ENCODE measurements at regions not wholly inside any gene's neighbourhood (a gene's known extent, or its start where the extent isn't known, plus 50 kb on each side); places are given as distances from the start of the nearest gene placed in this dataset.

GRCh38 chr12:124105546-124105945, 132.5 kb downstream of the ZNF664 start:
- H3K4me3 Mint-ChIP-seq = no peak overlapping the region
- peaks cover 11% of the 10 kb centered on the region for H3K9me3 Mint-ChIP-seq
- H3K36me3 Mint-ChIP-seq (ENCODE audit: low read depth) = peaks cover 7% of the 10 kb centered on the region
- H3K27ac Mint-ChIP-seq (ENCODE audit: unreplicated experiment) = no peak overlapping the region
- H3K27me3 Mint-ChIP-seq (ENCODE audit: low read depth) = no peaks in the 10 kb centered on the region
- peaks cover 16% of the 10 kb centered on the region for H3K4me1 Mint-ChIP-seq
- TF ChIP-seq CTCF (conservative IDR thresholded peaks at IDR 0.05) = no peak
- no peak for DNase-seq (ENCODE audit: low read depth, low spot score)

- H3K9me3 Mint-ChIP-seq = peaks cover 14% of the 10 kb centered on the region
- no peak overlapping the region for H3K4me3 Mint-ChIP-seq
- peak overlapping the region; percentile 83 for H3K27ac Mint-ChIP-seq (ENCODE audit: unreplicated experiment)
- no peak for TF ChIP-seq CTCF (conservative IDR thresholded peaks at IDR 0.05)
- no peaks in the 10 kb centered on the region for H3K27me3 Mint-ChIP-seq (ENCODE audit: low read depth)
- H3K4me1 Mint-ChIP-seq = peaks cover 14% of the 10 kb centered on the region
- peaks cover 7% of the 10 kb centered on the region for H3K36me3 Mint-ChIP-seq (ENCODE audit: low read depth)
- DNase-seq (ENCODE audit: low read depth, low spot score) = no peak
Observed at GRCh38 chr12:124107351-124107750, 134.3 kb downstream of the ZNF664 start.

- no peak for DNase-seq (ENCODE audit: low read depth, low spot score)
- Mint-ChIP-seq H3K4me1 (peaks cover 25% of the 10 kb centered on the region), H3K9me3 (peaks cover 14% of the 10 kb centered on the region), H3K4me3 (no peak overlapping the region), H3K36me3 (ENCODE audit: low read depth) (peaks cover 7% of the 10 kb centered on the region), H3K27ac (ENCODE audit: unreplicated experiment) (no peak overlapping the region), H3K27me3 (ENCODE audit: low read depth) (no peaks in the 10 kb centered on the region)
- TF ChIP-seq CTCF (conservative IDR thresholded peaks at IDR 0.05) = no peak
Observed at GRCh38 chr12:124109760-124110159, 136.7 kb downstream of the ZNF664 start.

- DNase-seq (ENCODE audit: low read depth, low spot score) = no peak
- no peaks in the 10 kb centered on the region for H3K27me3 Mint-ChIP-seq (ENCODE audit: low read depth)
- H3K9me3 Mint-ChIP-seq = peaks cover 14% of the 10 kb centered on the region
- no peak overlapping the region for H3K27ac Mint-ChIP-seq (ENCODE audit: unreplicated experiment)
- TF ChIP-seq CTCF (conservative IDR thresholded peaks at IDR 0.05) = no peak
- peaks cover 7% of the 10 kb centered on the region for H3K36me3 Mint-ChIP-seq (ENCODE audit: low read depth)
- H3K4me1 Mint-ChIP-seq = peaks cover 31% of the 10 kb centered on the region
- no peak overlapping the region for H3K4me3 Mint-ChIP-seq
Observed at GRCh38 chr12:124110372-124110883, 137.4 kb downstream of the ZNF664 start.

- Mint-ChIP-seq H3K4me3 (no peak overlapping the region), H3K9me3 (peaks cover 14% of the 10 kb centered on the region)
Observed at GRCh38 chr12:124111006-124111405, 138.0 kb downstream of the ZNF664 start.

More at GRCh38 chr12:124111006-124111405, 138.0 kb downstream of the ZNF664 start:
- no peak for TF ChIP-seq CTCF (conservative IDR thresholded peaks at IDR 0.05)
- Mint-ChIP-seq H3K27ac (ENCODE audit: unreplicated experiment) (no peak overlapping the region), H3K36me3 (ENCODE audit: low read depth) (peaks cover 7% of the 10 kb centered on the region), H3K27me3 (ENCODE audit: low read depth) (no peaks in the 10 kb centered on the region), H3K4me1 (peaks cover 35% of the 10 kb centered on the region)
- DNase-seq (ENCODE audit: low read depth, low spot score) = no peak

All from neural crest cell (in vitro differentiated cells).